Peyer's patch (tissue), 4 donors: ENCODE measurements at regions not wholly inside any gene's neighbourhood (a gene's known extent, or its start where the extent isn't known, plus 50 kb on each side); places are given as distances from the start of the nearest gene placed in this dataset.

Experiments used
- DNase-seq, 3 donors: peaks; one replicate each; pipeline ENCODE4 v3.0.0-alpha.2; 2017 to 2019
- H3K27ac ChIP-seq, 4 donors: fragments of 200-600 bp; sonication (generic); one replicate each; pipeline ENCODE4 v1.5.1; 2016 to 2019
- H3K27me3 ChIP-seq, 2 donors: fragments of 200-600 bp; sonication (generic); one replicate each; pipeline ENCODE4 v1.5.1; 2019
- H3K36me3 ChIP-seq, 3 donors: fragments of 200-600 bp; sonication (generic); one replicate each; pipeline ENCODE4 v1.5.1; 2016 to 2019
- H3K4me1 ChIP-seq, 4 donors: fragments of 200-600 bp; sonication (generic); one replicate each; pipeline ENCODE4 v1.5.1; 2016 to 2019
- H3K4me3 ChIP-seq, 4 donors: fragments of 200-600 bp; sonication (generic); 1 replicate in 3 of 4; 2 replicates in 1 of 4; pipeline ENCODE4 v1.5.1; 2016 to 2019; ENCODE audit warnings: mild to moderate bottlenecking in 1 of 4
- H3K9me3 ChIP-seq, 4 donors: fragments of 200-600 bp; sonication (generic); one replicate each; pipeline ENCODE4 v1.5.1; 2016 to 2019; ENCODE audit warnings: mild to moderate bottlenecking in 1 of 4
- CTCF ChIP-seq, 6 experiments: fragments of 450-650 bp in 4 of 6; fragments of 200-600 bp in 2 of 6; sonication (generic) in 1 of 6; IDR thresholded peaks; one replicate each; pipeline ENCODE4 v1.5.1; 2017 to 2019; ENCODE audit warnings: antibody characterized with exemption in 6 of 6, mild to moderate bottlenecking in 3 of 6, moderate library complexity in 1 of 6
- POLR2A ChIP-seq, 2 donors: fragments of 450-650 bp; IDR thresholded peaks; one replicate each; pipeline ENCODE4 v1.5.1; 2017; ENCODE audit warnings: antibody characterized with exemption in 2 of 2, mild to moderate bottlenecking in 2 of 2, moderate library complexity in 2 of 2

GRCh38 chr7:68748934-68749900, 849.1 kb upstream of the AUTS2 start:
- TF ChIP-seq CTCF (IDR thresholded peaks at IDR 0.05), result no peak
- TF ChIP-seq POLR2A (IDR thresholded peaks at IDR 0.05), result no peak
- Histone ChIP-seq H3K9me3 (no peaks in the 10 kb centered on the region), H3K36me3 (no peaks in the 10 kb centered on the region), H3K27me3 (no peaks in the 10 kb centered on the region), H3K27ac (no peak overlapping the region), H3K4me3 (no peak overlapping the region), H3K4me1 (no peaks in the 10 kb centered on the region)
- no peak for DNase-seq

GRCh38 chr7:68752485-68753178, 845.6 kb upstream of the AUTS2 start:
- no peak overlapping the region for H3K27ac ChIP-seq
- no peak for DNase-seq
- no peak overlapping the region for H3K4me3 ChIP-seq
- TF ChIP-seq POLR2A (IDR thresholded peaks at IDR 0.05) (no peak), CTCF (IDR thresholded peaks at IDR 0.05) (no peak)
- no peaks in the 10 kb centered on the region for H3K27me3 ChIP-seq
- H3K9me3 ChIP-seq, result no peaks in the 10 kb centered on the region
- no peaks in the 10 kb centered on the region for H3K36me3 ChIP-seq
- no peaks in the 10 kb centered on the region for H3K4me1 ChIP-seq

- Histone ChIP-seq H3K9me3 (no peaks in the 10 kb centered on the region), H3K36me3 (no peaks in the 10 kb centered on the region), H3K27me3 (no peaks in the 10 kb centered on the region), H3K27ac (no peak overlapping the region), H3K4me3 (no peak overlapping the region), H3K4me1 (no peaks in the 10 kb centered on the region)
- DNase-seq, result no peak
- TF ChIP-seq CTCF (IDR thresholded peaks at IDR 0.05) (no peak), POLR2A (IDR thresholded peaks at IDR 0.05) (no peak)
These were observed 843.9 kb upstream of the AUTS2 start for GRCh38 chr7:68754414-68754813.

GRCh38 chr7:68756986-68757495, 841.2 kb upstream of the AUTS2 start:
- H3K4me3 ChIP-seq, result no peak overlapping the region
- H3K27me3 ChIP-seq, result no peaks in the 10 kb centered on the region
- H3K27ac ChIP-seq, result no peak overlapping the region
- H3K9me3 ChIP-seq, result no peaks in the 10 kb centered on the region
- no peak for TF ChIP-seq CTCF (IDR thresholded peaks at IDR 0.05)
- TF ChIP-seq POLR2A (IDR thresholded peaks at IDR 0.05), result no peak
- H3K36me3 ChIP-seq, result no peaks in the 10 kb centered on the region
- DNase-seq, result no peak
- H3K4me1 ChIP-seq, result no peaks in the 10 kb centered on the region

GRCh38 chr7:68760556-68760955, 837.7 kb upstream of the AUTS2 start:
- Histone ChIP-seq H3K9me3 (no peaks in the 10 kb centered on the region), H3K4me1 (no peaks in the 10 kb centered on the region), H3K27ac (no peak overlapping the region), H3K4me3 (no peak overlapping the region), H3K27me3 (no peaks in the 10 kb centered on the region), H3K36me3 (no peaks in the 10 kb centered on the region)
- no peak for DNase-seq
- TF ChIP-seq CTCF (IDR thresholded peaks at IDR 0.05), result no peak
- TF ChIP-seq POLR2A (IDR thresholded peaks at IDR 0.05), result no peak
